Mammary epithelial cell (primary cell): ENCODE measurements at regions not wholly inside any gene's neighbourhood (a gene's known extent, or its start where the extent isn't known, plus 50 kb on each side); places are given as distances from the start of the nearest gene placed in this dataset.

Experiments used
- EZH2 ChIP-seq: IDR thresholded peaks from 2 replicates; pipeline ENCODE4 v1.6.1; 2012; ENCODE audit warnings: low read length, inconsistent platforms, borderline replicate concordance
- TF ChIP-seq, protein P1 (sequence below), 2 donors: IDR thresholded peaks in 1 of 2; conservative IDR thresholded peaks in 1 of 2; 2 replicates each; pipeline ENCODE4 v1.5.1; 2011 to 2012; ENCODE audit warnings: inconsistent platforms in 2 of 2, low read length in 2 of 2, mild to moderate bottlenecking in 2 of 2, control low read depth in 1 of 2, low read depth in 1 of 2; ENCODE audit not compliant: insufficient read depth in 1 of 2; ENCODE audit errors: extremely low read depth in 1 of 2

DNA sequence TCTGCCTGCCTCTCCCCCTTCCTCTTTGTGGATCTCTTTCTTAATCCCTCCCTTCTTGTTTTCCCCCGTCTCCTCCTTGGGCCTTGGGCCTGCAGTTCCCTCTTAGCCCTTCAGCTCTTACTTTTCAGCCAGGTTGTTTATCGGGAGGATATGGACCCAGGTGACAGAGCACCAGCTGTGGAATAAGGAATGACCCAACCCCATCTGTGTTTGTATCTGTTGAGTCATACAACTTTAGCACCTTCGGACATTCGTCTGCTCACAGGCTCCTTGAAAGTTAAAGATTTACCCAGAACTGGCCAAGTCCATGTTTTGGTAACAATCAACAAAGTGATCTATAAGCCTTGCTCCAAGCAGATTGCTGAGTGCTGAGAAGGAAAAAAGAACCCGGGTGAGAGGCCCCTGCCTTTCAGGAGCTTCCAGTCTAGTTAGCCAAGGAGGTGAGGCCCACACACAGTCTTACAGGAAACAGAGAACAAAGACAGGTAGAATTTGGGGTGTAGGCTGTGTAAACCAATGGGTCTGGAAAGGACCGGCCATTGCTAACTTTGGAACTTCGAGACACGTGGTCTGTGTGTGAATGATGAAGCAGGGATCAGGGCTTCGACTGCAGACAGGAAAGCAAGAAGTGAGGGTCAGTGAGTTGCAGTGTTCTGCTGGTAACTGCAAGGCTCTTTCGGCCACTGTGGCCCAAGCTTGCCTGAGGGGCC is 66.7 kb upstream of the F3 start:
- TF ChIP-seq, protein P1, sequence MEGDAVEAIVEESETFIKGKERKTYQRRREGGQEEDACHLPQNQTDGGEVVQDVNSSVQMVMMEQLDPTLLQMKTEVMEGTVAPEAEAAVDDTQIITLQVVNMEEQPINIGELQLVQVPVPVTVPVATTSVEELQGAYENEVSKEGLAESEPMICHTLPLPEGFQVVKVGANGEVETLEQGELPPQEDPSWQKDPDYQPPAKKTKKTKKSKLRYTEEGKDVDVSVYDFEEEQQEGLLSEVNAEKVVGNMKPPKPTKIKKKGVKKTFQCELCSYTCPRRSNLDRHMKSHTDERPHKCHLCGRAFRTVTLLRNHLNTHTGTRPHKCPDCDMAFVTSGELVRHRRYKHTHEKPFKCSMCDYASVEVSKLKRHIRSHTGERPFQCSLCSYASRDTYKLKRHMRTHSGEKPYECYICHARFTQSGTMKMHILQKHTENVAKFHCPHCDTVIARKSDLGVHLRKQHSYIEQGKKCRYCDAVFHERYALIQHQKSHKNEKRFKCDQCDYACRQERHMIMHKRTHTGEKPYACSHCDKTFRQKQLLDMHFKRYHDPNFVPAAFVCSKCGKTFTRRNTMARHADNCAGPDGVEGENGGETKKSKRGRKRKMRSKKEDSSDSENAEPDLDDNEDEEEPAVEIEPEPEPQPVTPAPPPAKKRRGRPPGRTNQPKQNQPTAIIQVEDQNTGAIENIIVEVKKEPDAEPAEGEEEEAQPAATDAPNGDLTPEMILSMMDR (conservative IDR thresholded peaks at IDR 0.05 in 1 of 2, IDR thresholded peaks at IDR 0.05 in 1 of 2; ENCODE audit: extremely low read depth in 1 of 2, insufficient read depth in 1 of 2, low read depth in 1 of 2, low read length in 2 of 2): no peak
- TF ChIP-seq EZH2: no peak
